AG04450 (cell line): ENCODE measurements at regions not wholly inside any gene's neighbourhood (a gene's known extent, or its start where the extent isn't known, plus 50 kb on each side); places are given as distances from the start of the nearest gene placed in this dataset.
"Not testable (repeated sequence)": the region's sequence is repeated elsewhere in the genome, so short reads cannot be mapped to it uniquely, and the experiment has no call there.

Source experiments
- CTCF ChIA-PET: fragments of 300-600, 350-600 bp; formaldehyde crosslinking; extraction: SDS; loops from one replicate; lab custom pipeline; 2022; ENCODE audit warnings: antibody characterized with exemption, inconsistent platforms; lab: Charles Lee
- POLR2A ChIA-PET: fragments of 350-600 bp; formaldehyde crosslinking; extraction: SDS; loops from one replicate; lab custom pipeline; 2021; ENCODE audit warnings: antibody characterized with exemption, inconsistent platforms; lab: Yijun Ruan, JAX
- DNase-seq: peaks from one replicate; pipeline ENCODE4 v3.0.0-alpha.2; 2011; ENCODE audit warnings: low read depth, low spot score
- H3K27ac ChIP-seq: one replicate; pipeline ENCODE4 v1.5.1; 2012; ENCODE audit warnings: low read depth, low read length, control low read depth
- H3K27me3 ChIP-seq: one replicate; pipeline ENCODE4 v1.6.0; 2012; ENCODE audit warnings: low read length; ENCODE audit not compliant: control insufficient read depth, insufficient read depth
- H3K4me3 ChIP-seq: 2 replicates; pipeline ENCODE4 v1.5.1; 2011; ENCODE audit warnings: mild to moderate bottlenecking, low read depth, low read length, control low read depth
- H3K9me3 ChIP-seq: 2 replicates; pipeline ENCODE4 v1.5.1; 2012; ENCODE audit warnings: low read length; ENCODE audit not compliant: control insufficient read depth, insufficient read depth
- CTCF ChIP-seq: IDR thresholded peaks from 2 replicates; pipeline ENCODE4 v1.5.1; 2011; ENCODE audit warnings: low read depth, low read length, control low read depth, inconsistent platforms

- TF ChIP-seq CTCF = no peak
- no peaks in the 10 kb centered on the region for H3K27me3 ChIP-seq
- no peak overlapping the region for H3K4me3 ChIP-seq
- CTCF ChIA-PET = no interaction called here
- DNase-seq = no peak
- no peak overlapping the region for H3K27ac ChIP-seq
- POLR2A ChIA-PET = no interaction called here
- H3K9me3 ChIP-seq = no peaks in the 10 kb centered on the region
These were observed 160.8 kb downstream of the MATN1 start for GRCh38 chr1:30562559-30562958.

DNA sequence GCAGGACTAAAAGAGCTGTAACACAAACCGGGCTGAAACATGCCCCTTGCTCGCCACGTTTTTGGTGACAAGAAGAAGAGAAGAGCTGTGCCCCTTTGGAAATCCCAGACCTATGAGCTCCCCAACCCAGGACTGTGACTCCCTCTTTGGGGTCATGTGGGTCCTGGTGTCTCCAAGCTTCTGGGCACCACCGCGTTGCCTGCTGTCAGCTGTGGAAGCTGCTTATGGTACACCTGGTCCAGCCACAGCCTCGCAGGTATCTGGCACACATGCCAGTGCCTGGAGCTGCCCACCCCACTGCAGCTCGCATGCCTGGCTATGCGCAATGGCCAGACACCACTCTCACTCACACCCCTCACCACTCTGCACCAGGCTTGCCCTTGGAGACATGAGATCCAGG, 171.8 kb downstream of the MATN1 start:
- CTCF ChIA-PET = no interaction called here

DNA sequence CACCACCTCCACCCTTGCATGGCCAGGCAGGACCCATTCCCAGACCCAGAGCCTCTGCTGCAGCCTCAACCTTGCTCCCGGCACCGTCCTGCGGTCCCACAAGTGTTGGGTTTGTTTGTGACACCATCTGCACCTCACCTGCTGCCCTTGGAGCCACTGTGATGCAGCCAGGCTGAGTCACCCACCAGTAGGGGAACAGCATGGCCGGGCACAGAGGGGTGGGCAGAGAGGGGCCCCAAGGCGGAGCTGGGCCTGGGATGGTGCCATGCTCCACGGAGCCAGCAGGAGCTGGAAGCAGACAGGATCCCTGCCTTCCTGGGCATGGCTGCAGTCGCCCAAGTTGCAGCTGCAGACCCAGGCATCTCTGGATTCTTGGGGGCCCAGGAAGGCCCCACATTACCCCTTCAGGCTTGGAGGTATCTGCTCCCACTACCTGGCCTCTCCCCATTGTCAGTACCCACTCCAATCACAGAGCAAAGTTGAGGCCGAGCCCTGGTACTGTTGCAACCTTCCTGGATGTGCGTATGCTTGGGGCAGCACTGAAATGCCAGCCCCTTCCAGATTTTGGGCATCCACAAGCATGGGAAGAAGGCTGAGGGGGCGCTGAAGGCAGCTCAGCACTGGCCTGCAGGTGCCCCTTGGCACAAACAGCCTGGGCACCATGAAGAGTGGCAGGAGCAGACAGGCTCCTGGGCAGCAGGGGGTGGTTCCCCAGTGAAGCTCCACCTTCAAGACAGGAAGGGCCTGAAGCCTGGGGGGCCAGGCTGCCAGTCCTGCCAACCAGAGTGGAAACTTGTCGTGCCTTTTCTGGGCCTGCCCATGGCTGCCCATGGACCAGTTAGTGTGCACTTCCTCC, 172.8 kb downstream of the MATN1 start:
- ChIA-PET POLR2A (no interaction called here), CTCF (no interaction called here)
- Histone ChIP-seq H3K27ac (no peak overlapping the region), H3K9me3 (peaks cover 4% of the 10 kb centered on the region; the same call in 1 of the 2 replicates), H3K4me3 (no peak overlapping the region), H3K27me3 (no peaks in the 10 kb centered on the region)
- no peak for DNase-seq
- TF ChIP-seq CTCF = no peak

More for the DNA sequence above, 171.8 kb downstream of the MATN1 start:
- POLR2A ChIA-PET = no interaction called here
- Histone ChIP-seq H3K27me3 (no peaks in the 10 kb centered on the region), H3K9me3 (peaks cover 4% of the 10 kb centered on the region; the same call in 1 of the 2 replicates), H3K27ac (no peak overlapping the region), H3K4me3 (no peak overlapping the region)
- no peak for TF ChIP-seq CTCF
- no peak for DNase-seq

DNA sequence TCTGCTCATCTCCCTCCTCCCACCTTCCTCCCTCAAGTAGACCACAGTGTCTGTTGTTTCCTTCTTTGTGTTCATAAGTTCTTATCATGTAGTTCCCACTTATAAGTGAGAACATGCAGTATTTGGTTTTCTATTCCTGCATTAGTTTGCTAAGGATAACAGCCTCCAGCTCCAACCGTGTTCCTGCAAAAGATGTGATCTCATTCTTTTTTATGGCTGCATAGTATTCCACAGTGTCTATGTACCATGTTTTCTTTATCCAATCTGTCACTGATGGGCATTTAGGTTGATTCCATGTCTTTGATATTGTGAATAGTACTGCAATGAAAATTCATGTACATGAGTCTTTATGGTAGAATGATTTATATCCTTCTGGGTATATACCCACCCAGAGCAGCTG, 173.5 kb downstream of the MATN1 start:
- not testable (repeated sequence) for H3K27ac ChIP-seq

DNA sequence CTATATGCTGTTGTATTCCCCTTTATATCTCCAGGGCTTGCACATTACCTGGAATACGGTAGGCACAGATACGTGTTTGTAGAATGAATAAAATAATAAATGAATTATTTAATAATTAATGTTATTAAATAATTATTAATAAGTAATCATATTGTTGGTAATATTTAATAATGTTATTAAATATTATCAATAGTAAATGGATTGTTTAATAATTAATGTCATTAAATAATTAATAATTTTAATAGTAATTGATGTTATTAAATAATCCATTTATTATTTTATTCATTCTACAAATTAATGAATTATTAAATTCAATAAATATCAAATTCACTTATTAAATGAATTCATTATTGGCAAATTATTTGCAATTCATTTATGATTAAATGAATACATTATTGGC, 175.1 kb downstream of the MATN1 start:
- H3K27ac ChIP-seq = no peak overlapping the region
- H3K27me3 ChIP-seq = no peaks in the 10 kb centered on the region
- TF ChIP-seq CTCF = no peak
- H3K9me3 ChIP-seq = peaks cover 4% of the 10 kb centered on the region; the same call in 1 of the 2 replicates
- POLR2A ChIA-PET = no interaction called here
- DNase-seq = no peak
- no peak overlapping the region for H3K4me3 ChIP-seq
- CTCF ChIA-PET = no interaction called here

More for the DNA sequence above, 173.5 kb downstream of the MATN1 start:
- DNase-seq, H3K27me3 ChIP-seq, H3K4me3 ChIP-seq, H3K9me3 ChIP-seq, POLR2A ChIA-PET: not testable (repeated sequence)
- CTCF ChIA-PET = interaction anchor here (1.4 kb wide), 1 partner anchor 169 kb away, joined by 4 read pairs; no protein-coding TSS in a partner anchor

DNA sequence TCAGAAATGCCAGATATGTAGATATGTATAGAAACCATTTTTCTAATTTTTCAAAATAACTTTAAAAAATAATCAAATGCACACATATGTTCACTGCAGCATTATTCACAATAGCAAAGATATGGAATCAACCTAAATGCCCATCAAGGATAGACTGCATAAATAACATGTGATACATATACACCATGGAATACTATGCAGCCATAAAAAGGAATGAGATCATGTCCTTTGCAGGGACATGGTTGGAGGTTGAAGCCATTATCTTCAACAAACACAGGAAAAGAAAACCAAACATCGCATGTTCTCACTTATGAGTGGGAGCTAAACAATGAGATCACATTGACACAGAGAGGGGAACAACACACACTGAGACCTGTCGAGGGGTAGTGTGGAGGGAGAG, 176.1 kb downstream of the MATN1 start:
- H3K27ac ChIP-seq, POLR2A ChIA-PET, H3K9me3 ChIP-seq, DNase-seq, H3K27me3 ChIP-seq, CTCF ChIA-PET, H3K4me3 ChIP-seq: not testable (repeated sequence)
